ENCODE measurements at regions not wholly inside any gene's neighbourhood (a gene's known extent, or its start where the extent isn't known, plus 50 kb on each side); places are given as distances from the start of the nearest gene placed in this dataset.
"Not testable (repeated sequence)": the region's sequence is repeated elsewhere in the genome, so short reads cannot be mapped to it uniquely, and the experiment has no call there.

- no peak for DNase-seq
These were observed 467.7 kb upstream of the KLF6 start for GRCh38 chr10:4252701-4253100.

- DNase-seq: no peak
These were observed 465.5 kb upstream of the KLF6 start for GRCh38 chr10:4250587-4250887.

GRCh38 chr10:4249841-4250586 lies 465.0 kb upstream of the KLF6 start:
- no peak for DNase-seq

GRCh38 chr10:4247379-4247778 lies 462.4 kb upstream of the KLF6 start:
- no peak for DNase-seq

GRCh38 chr10:4246881-4247358 lies 461.9 kb upstream of the KLF6 start:
- no peak for DNase-seq

- DNase-seq: no peak
These were observed 458.6 kb upstream of the KLF6 start for GRCh38 chr10:4243651-4244050.

GRCh38 chr10:4243169-4243568 lies 458.2 kb upstream of the KLF6 start:
- no peak for DNase-seq

- DNase-seq: no peak
These were observed 457.6 kb upstream of the KLF6 start for GRCh38 chr10:4242561-4243035.

GRCh38 chr10:4241724-4242345 lies 456.8 kb upstream of the KLF6 start:
- DNase-seq: no peak

- DNase-seq: no peak
These were observed 455.7 kb upstream of the KLF6 start for GRCh38 chr10:4240608-4241197.

GRCh38 chr10:4239186-4239585 lies 454.2 kb upstream of the KLF6 start:
- no peak for DNase-seq

- DNase-seq: not testable (repeated sequence)
These were observed 451.9 kb upstream of the KLF6 start for GRCh38 chr10:4236905-4237304.

- peak; percentile 52 to 70 for DNase-seq
These were observed 449.7 kb upstream of the KLF6 start for GRCh38 chr10:4234661-4235060.

GRCh38 chr10:4231439-4231838 lies 446.4 kb upstream of the KLF6 start:
- no peak for DNase-seq

GRCh38 chr10:4230036-4230435 lies 445.0 kb upstream of the KLF6 start:
- no peak for DNase-seq

GRCh38 chr10:4229106-4229505 lies 444.1 kb upstream of the KLF6 start:
- DNase-seq: no peak

GRCh38 chr10:4227586-4227985 lies 442.6 kb upstream of the KLF6 start:
- DNase-seq: no peak

GRCh38 chr10:4226941-4227540 lies 442.0 kb upstream of the KLF6 start:
- DNase-seq: no peak

- no peak for DNase-seq
These were observed 439.2 kb upstream of the KLF6 start for GRCh38 chr10:4224178-4224577.

GRCh38 chr10:4221310-4221709 lies 436.3 kb upstream of the KLF6 start:
- not testable (repeated sequence) for DNase-seq

- no peak for DNase-seq
These were observed 434.9 kb upstream of the KLF6 start for GRCh38 chr10:4219901-4220300.

GRCh38 chr10:4217653-4218052 lies 432.6 kb upstream of the KLF6 start:
- no peak for DNase-seq

- DNase-seq: no peak
These were observed 432.2 kb upstream of the KLF6 start for GRCh38 chr10:4217187-4217586.

- no peak for DNase-seq
These were observed 431.7 kb upstream of the KLF6 start for GRCh38 chr10:4216726-4217125.
